HEK293T (cell line): ENCODE measurements at regions not wholly inside any gene's neighbourhood (a gene's known extent, or its start where the extent isn't known, plus 50 kb on each side); places are given as distances from the start of the nearest gene placed in this dataset.

Source experiments
- BHLHE40 ChIP-seq: fragments of 450-650 bp; IDR thresholded peaks from 2 replicates; pipeline ENCODE4 v1.6.1; 2016; ENCODE audit warnings: mild to moderate bottlenecking, moderate library complexity, borderline replicate concordance
- FOXK2 ChIP-seq: fragments of 450-650 bp; IDR thresholded peaks from 2 replicates; pipeline ENCODE4 v1.6.1; 2016; ENCODE audit warnings: mild to moderate bottlenecking
- FOXM1 ChIP-seq: fragments of 450-650 bp; IDR thresholded peaks from 2 replicates; pipeline ENCODE4 v1.6.1; 2017; ENCODE audit warnings: mild to moderate bottlenecking, borderline replicate concordance
- HDGF ChIP-seq: fragments of 450-650 bp; IDR thresholded peaks from 2 replicates; pipeline ENCODE4 v1.6.1; 2017; ENCODE audit warnings: antibody characterized with exemption, borderline replicate concordance
- L3MBTL2 ChIP-seq: fragments of 450-650 bp; conservative IDR thresholded peaks from 2 replicates; pipeline ENCODE4 v1.6.1; 2016; ENCODE audit warnings: mild to moderate bottlenecking
- LEF1 ChIP-seq: fragments of 450-650 bp; IDR thresholded peaks from 2 replicates; pipeline ENCODE4 v1.6.1; 2017; ENCODE audit warnings: mild to moderate bottlenecking, borderline replicate concordance
- PKNOX1 ChIP-seq: fragments of 450-650 bp; IDR thresholded peaks from 2 replicates; pipeline ENCODE4 v1.6.1; 2016
- SP1 ChIP-seq: fragments of 450-650 bp; IDR thresholded peaks from 2 replicates; pipeline ENCODE4 v1.6.1; 2017
- SUZ12 ChIP-seq: fragments of 450-650 bp; IDR thresholded peaks from 2 replicates; pipeline ENCODE4 v1.6.1; 2016; ENCODE audit warnings: mild to moderate bottlenecking

GRCh38 chr2:200161458-200161857 lies 145.0 kb upstream of the SPATS2L start:
- TF ChIP-seq PKNOX1 (no peak), SP1 (no peak), SUZ12 (no peak), FOXM1 (no peak), HDGF (no peak), FOXK2 (no peak), L3MBTL2 (no peak), BHLHE40 (no peak), LEF1 (no peak)
